T1000 (cell line): ENCODE measurements at regions not wholly inside any gene's neighbourhood (a gene's known extent, or its start where the extent isn't known, plus 50 kb on each side); places are given as distances from the start of the nearest gene placed in this dataset.

Experiments used
- DNase-seq: peaks from one replicate; lab custom pipeline; 2025; ENCODE audit warnings: mixed read lengths; lab: John Stamatoyannopoulos, UW

- no peak for DNase-seq
These were observed 131.2 kb upstream of the KLF4 start for GRCh38 chr9:107620801-107621200.

DNA sequence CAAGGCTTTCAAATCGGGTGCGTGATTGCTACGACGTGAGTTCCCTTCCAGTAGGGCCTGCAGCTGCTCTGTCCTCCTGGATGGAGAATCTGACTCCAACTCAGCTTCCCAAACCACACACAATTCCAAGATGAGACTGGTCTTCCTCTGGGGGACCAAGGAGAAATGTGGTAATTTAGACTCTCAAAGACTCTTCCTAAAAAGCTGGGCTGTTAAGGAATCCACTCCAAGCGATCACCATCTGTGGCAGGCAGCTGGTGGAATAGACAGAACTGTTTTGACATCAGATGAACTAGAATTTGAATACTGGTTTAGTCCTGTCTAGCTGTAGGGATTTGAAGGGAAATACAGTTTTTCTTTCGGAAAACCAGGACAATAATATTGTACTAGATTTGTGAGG, 130.7 kb upstream of the KLF4 start:
- DNase-seq: no peak

- no peak for DNase-seq
These were observed 125.8 kb upstream of the KLF4 start for GRCh38 chr9:107615321-107615720.

- DNase-seq: no peak
These were observed 125.2 kb upstream of the KLF4 start for GRCh38 chr9:107614765-107615164.

DNA sequence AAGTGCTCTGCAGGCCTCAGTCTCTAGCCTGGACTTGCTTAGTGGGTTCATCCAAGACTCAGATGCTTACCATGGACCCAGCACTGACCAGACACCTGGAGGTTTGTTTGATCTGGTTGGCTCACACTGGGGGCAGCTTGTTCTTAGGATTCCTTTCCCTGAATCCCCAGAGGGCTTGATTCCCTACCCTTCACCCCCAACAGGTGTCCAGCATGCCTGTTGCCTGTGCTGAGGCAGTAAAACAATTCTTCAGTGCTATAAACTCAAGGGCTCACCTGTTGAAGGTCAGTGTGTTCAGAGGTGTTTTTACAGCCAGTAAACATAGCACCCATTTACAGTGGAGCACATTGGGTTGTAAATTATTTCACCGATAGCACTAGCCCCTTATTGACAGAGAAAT, 123.8 kb upstream of the KLF4 start:
- no peak for DNase-seq

DNA sequence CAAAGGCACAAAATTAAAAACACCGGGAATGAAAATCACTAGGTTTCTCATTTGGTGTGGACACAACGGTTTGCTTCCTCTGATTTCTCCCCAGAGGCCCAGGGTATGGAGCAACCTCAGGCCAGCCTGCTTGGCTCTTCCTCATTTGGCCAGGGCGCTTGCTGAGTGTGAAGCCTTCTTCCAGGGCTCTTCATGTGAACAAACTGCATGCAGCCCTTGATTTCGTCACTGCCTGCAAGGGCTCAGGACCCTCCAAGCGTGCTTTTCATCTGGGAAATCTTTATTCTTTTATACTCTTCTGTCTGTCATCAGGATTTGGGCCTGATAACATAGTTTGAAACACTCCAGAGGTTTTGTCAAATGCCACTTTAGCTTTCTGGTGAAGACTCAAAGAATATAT, 122.6 kb upstream of the KLF4 start:
- DNase-seq: no peak

DNA sequence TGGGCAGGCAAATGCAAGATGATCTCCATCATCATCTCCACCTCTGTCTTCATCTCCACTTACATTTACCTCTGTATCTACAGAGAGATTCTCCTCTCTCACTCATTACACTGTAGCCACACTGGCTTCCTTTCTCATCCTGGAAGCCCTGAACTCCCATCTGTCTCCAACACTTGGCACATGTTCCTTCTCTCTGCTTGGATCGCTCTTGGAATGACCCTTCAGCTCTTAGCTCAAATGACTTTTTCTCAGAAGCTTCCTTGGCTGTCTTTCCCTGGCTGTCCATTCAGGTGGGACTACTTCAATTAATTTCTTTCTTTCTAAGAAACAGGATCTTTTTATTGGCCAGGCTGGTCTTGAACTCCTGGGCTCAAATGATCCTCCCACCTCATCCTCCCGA, 120.0 kb upstream of the KLF4 start:
- no peak for DNase-seq

DNA sequence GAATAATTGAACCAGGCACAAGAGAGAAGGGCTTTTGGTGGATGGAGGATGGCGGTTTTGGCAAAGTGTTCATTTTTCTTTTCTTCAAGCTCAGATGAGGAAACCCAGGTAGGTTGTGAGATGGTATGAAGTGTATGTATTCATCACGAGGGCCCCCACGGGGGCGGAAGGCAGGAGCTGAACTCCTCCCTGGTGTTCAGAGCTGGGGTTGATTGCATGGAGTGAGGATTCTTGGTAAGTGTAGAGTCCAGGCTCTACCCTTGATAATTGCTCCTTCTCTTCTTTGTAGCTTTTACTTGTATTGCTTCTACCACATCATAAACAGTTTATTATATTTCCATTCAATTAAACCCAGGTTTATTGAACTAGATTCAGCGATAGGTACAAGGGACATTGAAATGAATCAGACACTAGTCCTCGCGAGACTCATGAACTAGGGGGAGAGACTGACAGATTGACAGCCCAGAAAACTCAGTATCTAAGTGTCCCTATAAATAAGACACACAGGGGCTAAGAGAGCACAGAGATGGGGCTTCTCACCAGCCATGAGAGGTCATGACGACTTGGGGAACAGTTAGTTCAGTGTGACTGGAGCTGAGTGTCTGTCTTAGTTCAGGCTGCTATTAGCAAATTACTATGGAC, 116.7 kb upstream of the KLF4 start:
- no peak for DNase-seq

- DNase-seq: no peak
These were observed 115.5 kb upstream of the KLF4 start for GRCh38 chr9:107605041-107605440.

GRCh38 chr9:107603281-107603680, 113.7 kb upstream of the KLF4 start:
- no peak for DNase-seq

DNA sequence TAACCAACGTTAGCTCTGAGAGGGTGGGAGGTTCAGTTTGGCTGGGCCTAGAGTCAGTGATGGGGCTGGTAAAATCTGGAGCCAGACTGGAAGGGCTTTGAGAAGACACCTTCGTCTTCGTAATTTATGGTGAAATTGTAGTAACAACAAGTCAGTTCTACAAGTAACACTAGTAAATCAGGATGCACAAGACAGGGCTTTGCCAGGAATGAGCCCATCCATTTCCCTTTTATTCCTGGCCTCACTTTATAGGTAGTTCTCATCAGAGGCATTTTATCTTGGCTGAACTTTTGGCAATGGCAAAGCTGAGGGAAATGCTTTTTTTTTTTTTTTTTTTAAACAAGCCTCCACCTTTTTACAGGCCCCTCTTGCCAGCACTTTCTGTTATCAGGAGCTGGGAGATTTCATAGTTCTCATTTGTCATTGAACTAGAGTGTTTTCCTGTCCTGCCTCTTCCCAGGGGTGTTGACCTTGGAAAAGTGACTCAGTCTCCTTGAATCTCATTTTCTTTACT, 110.5 kb upstream of the KLF4 start:
- no peak for DNase-seq

DNA sequence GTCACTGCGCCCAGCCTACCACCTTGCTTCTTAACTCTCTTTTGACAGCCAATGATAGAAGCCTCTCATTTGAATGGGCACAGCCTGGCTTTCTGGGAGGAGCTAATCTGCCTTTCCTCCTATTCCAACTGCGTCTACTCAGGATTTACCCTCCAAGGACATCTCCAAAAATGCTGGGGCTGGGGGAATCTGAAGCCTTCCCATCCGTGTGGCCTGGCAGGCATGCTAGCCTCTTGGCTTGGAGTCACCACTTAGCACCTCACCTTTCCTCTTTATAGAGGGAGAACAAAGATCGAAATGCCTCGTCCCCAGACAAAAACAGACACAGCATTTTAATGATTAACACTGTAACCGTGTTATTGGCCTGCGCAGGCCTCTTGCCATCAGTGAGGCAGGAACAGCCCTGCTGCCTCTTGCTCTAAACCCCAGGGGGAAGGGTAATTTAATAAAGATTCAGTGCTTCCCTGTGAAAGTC, 108.2 kb upstream of the KLF4 start:
- no peak for DNase-seq

DNA sequence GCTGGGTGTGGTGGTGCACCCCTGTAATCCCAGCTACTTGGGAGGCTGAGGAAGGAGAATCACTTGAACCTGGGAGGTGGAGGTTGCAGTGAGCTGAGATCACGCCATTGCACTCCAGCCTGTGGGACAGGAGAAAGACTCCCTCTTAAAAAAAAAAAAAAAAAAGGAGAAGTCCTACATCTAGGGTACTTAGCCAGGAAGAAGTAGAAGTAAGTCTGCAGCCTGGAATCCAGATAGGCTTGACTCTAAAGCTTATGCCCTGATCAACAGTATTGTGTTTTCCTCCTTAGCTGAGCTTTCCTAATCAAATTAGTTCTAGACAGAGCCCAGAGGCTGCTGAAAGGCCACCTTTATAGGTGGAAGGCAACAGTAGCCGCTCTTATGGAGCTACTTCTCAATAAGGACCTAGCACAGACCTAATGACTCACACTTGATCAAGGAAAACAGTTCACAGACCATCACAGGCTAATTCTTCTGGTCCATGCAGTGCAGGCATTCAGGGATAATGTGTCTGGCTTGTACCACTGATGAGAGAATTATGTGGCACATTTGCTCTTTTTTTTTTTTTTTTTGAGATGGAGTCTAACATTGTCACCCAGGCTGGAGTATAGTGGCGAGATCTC, 105.5 kb upstream of the KLF4 start:
- no peak for DNase-seq

GRCh38 chr9:107593224-107593870, 103.8 kb upstream of the KLF4 start:
- no peak for DNase-seq

DNA sequence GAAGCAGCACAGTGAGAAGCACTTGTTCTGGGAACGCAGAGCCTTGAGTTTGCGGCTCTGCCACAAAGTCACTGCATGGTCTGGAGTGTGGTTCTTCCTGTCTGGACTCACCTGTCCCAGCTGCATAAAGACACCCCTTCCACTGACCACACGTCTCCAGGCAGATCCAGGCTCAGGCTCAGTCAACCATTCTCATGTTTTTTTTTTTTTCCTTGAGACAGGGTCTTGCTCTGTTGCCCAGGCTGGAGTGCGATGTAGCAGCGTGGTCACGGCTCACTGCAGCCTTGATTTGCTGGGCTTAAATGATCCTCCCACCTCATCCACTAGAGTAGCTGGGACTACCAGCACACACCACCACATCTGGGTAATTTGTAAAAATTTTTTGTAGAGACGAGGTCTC, 102.9 kb upstream of the KLF4 start:
- DNase-seq: no peak

DNA sequence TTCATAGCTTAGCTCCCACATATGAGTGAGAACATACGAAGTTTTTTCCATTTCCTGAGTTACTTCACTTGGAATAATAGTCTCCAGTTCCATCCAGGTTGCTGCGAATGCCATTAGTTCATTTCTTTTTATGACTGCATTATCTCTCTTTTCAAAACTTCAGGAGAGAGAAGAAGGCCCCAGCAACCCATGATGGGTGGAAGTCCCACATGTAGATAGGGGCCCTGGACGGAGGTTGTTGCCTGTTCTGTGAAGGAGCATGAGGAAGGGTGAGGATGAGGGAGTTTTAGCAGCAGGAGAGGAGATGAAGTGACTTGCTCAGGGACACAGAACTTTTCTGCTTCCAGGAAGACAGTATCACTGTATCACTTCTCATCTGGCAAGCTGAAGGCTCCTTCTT, 102.2 kb upstream of the KLF4 start:
- DNase-seq: no peak

DNA sequence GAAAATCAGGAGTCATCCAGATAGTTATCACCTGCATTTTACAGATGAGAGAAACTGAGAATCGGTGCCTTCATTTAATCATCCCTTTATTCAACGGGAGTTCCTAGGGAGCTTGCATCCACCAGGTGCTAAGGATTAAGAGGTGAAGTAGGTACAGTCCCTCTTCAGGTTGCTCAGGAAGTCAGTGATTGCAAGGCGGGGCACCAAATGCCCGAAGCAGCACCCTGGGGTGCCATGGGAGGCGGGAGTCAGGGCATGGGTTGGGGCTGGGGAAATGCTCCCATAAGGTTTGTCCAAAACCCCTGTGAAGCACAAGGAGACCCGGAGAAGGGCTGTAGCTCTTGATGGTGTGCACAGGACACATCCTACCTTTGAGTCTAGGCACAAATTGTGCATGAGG, 98.8 kb upstream of the KLF4 start:
- DNase-seq: no peak

DNA sequence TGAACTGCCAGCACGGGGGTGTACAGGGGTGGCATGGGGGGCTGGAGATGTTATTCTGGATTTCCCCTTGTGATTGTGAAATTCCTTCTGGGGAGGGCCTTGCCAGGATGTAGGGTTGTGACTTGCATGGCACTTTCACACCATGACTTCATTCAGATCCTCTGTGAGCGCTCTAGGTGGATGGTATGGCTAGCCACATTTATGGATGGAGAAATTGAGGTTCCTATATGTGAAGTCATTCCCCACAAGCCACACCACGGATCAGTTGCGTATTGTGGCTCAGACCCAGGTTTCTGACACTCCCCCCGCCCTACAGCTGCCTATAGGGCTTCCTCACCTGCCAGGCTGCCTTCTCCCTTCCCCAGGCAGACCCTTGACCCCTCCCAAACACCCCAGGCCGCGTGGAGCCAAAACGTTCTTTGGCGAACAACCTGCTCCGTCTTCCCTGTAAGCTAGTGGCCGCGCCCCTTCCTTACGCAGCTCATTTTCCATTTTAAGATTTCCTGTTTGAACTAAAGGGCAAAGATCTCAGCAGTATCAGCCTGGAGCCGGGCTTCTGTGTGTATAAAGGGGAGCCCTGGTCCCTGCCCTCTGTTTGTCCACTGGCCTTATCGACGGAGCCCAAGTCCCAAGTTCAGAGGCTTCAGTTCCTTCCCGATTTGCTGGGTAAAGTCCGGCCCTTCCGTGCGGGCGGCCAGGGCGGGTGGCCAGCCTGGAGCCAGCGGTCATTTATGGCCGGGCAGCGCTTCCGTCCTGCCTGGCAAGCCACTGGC, 97.8 kb upstream of the KLF4 start:
- no peak for DNase-seq

GRCh38 chr9:107586493-107586892, 96.9 kb upstream of the KLF4 start:
- DNase-seq: no peak

- no peak for DNase-seq
These were observed 95.9 kb upstream of the KLF4 start for GRCh38 chr9:107585465-107585864.

- no peak for DNase-seq
These were observed 95.4 kb upstream of the KLF4 start for GRCh38 chr9:107584944-107585343.

DNA sequence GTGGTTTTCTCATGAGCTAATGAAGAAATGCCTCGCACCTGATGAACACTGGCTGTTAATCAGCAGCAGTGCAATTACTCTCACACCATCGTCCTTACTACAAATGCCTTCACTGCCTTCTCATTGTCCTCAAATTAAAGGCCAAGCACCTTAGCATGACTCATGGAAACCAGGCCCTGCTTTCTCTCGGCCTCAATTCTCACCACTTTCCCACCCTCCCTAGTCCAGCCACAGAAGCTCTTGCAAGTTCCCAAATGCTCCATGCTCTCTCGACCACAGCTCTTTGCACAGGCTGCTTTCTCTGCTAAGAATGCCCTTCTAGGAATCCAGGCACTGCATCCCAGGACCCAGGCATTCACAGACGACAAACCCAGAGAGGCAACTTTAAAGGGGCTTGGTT, 94.6 kb upstream of the KLF4 start:
- no peak for DNase-seq
